ENCODE measurements at regions not wholly inside any gene's neighbourhood (a gene's known extent, or its start where the extent isn't known, plus 50 kb on each side); places are given as distances from the start of the nearest gene placed in this dataset.

DNA sequence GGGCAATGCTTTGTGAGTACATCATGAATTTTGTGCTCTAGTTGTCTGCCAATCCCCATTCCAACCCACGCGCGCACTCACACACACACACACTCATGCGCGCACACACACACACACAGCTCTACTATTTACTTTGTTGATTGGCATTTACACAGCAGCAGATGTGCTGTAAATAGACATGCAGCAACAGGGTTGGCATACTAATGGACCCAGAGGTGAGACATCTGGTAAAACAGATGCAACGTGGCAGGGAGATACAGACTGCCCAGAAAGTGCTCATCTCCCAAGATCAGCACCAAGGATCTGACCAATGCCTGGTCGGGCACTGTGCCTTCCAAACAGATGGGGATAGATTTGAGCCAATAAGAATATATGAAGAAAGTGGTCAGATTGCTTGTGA, 873.0 kb downstream of the SORCS3 start:
- CTCF ChIA-PET (ENCODE audit: partially characterized antibody) = interaction anchor here (0.7 kb wide), 1 partner anchor 120 kb away, joined by 3 read pairs; no protein-coding TSS in a partner anchor

More for the DNA sequence above, 873.0 kb downstream of the SORCS3 start:
- Histone ChIP-seq H3K9me3 (ENCODE audit: insufficient read depth in 2 of 2, low read depth in 1 of 2, low read length in 1 of 2) (no peaks in the 10 kb centered on the region), H2AK5ac (ENCODE audit: low read depth, low read length) (no peak overlapping the region), H3K56ac (replicated peaks; ENCODE audit: insufficient read length, low read depth, low read length) (no peak overlapping the region), H4K5ac (ENCODE audit: insufficient read length, low read depth, low read length) (no peak overlapping the region), H2BK120ac (replicated peaks; ENCODE audit: low read depth, low read length) (no peak overlapping the region), H4K91ac (replicated peaks; ENCODE audit: insufficient read length, low read length) (no peak overlapping the region), H3K4ac (replicated peaks; ENCODE audit: insufficient read length, low read depth, low read length) (no peak overlapping the region), H3K18ac (ENCODE audit: extremely low read depth, low read length) (no peak overlapping the region), H4K8ac (ENCODE audit: extremely low read depth, insufficient read depth, low read length) (no peak overlapping the region), H2AFZ (ENCODE audit: low read length) (no peak overlapping the region), H3K4me2 (ENCODE audit: insufficient read depth in 1 of 2, low read depth in 2 of 2, low read length in 2 of 2) (no peak overlapping the region), H3K23me2 (ENCODE audit: low read depth, low read length) (no peaks in the 10 kb centered on the region), H3K27ac (ENCODE audit: low read depth, low read length) (no peak overlapping the region), H3K36me3 (ENCODE audit: control insufficient read depth in 2 of 4, insufficient read depth in 4 of 4, low read length in 3 of 4) (no peaks in the 10 kb centered on the region; a peak in 1 of 8 replicates), H2BK12ac (ENCODE audit: low read depth, low read length) (no peak overlapping the region), H2BK5ac (ENCODE audit: low read depth, low read length) (no peak overlapping the region), H3K79me1 (ENCODE audit: low read depth, low read length) (no peaks in the 10 kb centered on the region), H3K4me1 (replicated peaks in 1 of 4; ENCODE audit: control insufficient read depth in 3 of 4, insufficient read depth in 4 of 4, low read length in 3 of 4) (no peaks in the 10 kb centered on the region), H3K9ac (replicated peaks in 1 of 4; ENCODE audit: extremely low read depth in 1 of 4, low read depth in 3 of 4, low read length in 3 of 4) (no peak overlapping the region), H3K27me3 (replicated peaks in 1 of 4; ENCODE audit: control insufficient read depth in 3 of 4, extremely low read depth in 1 of 4, insufficient read depth in 3 of 4, low read length in 3 of 4) (peaks cover 0 to 1% (median 0%) of the 10 kb centered on the region in 4 experiments; a peak in 1 of 7 replicates), H4K20me1 (replicated peaks in 1 of 2; ENCODE audit: control insufficient read depth in 1 of 2, insufficient read depth in 2 of 2, low read length in 2 of 2) (no peaks in the 10 kb centered on the region), H3K79me2 (ENCODE audit: control insufficient read depth in 1 of 2, insufficient read depth in 2 of 2, low read length in 2 of 2) (no peaks in the 10 kb centered on the region), H3K14ac (ENCODE audit: insufficient read length) (no peak overlapping the region), H3K23ac (ENCODE audit: insufficient read length) (no peak overlapping the region), H3K4me3 (ENCODE audit: extremely low read depth in 1 of 4, insufficient read depth in 2 of 4, low read depth in 3 of 4, low read length in 4 of 4) (no peak overlapping the region), H2BK15ac (ENCODE audit: low read length) (no peak overlapping the region), H2BK20ac (ENCODE audit: low read length) (no peak overlapping the region)
- FAIRE-seq = no peak
- POLR2A ChIA-PET (ENCODE audit: partially characterized antibody) = no interaction called here
- TF ChIP-seq CHD2 (IDR thresholded peaks at IDR 0.05; ENCODE audit: low read length) = no peak
- TF ChIP-seq BRCA1 (IDR thresholded peaks at IDR 0.05; ENCODE audit: low read depth, low read length) = no peak
- TF ChIP-seq, protein P1, sequence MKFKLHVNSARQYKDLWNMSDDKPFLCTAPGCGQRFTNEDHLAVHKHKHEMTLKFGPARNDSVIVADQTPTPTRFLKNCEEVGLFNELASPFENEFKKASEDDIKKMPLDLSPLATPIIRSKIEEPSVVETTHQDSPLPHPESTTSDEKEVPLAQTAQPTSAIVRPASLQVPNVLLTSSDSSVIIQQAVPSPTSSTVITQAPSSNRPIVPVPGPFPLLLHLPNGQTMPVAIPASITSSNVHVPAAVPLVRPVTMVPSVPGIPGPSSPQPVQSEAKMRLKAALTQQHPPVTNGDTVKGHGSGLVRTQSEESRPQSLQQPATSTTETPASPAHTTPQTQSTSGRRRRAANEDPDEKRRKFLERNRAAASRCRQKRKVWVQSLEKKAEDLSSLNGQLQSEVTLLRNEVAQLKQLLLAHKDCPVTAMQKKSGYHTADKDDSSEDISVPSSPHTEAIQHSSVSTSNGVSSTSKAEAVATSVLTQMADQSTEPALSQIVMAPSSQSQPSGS (IDR thresholded peaks at IDR 0.05; ENCODE audit: low read length) = no peak
- no peak for TF ChIP-seq GABPA (IDR thresholded peaks at IDR 0.05; ENCODE audit: borderline replicate concordance, insufficient read depth, low read length)
- TF ChIP-seq ASH2L (IDR thresholded peaks at IDR 0.05; ENCODE audit: low read length) = no peak
- no peak for TF ChIP-seq CREB1 (IDR thresholded peaks at IDR 0.05)
- no peak for DNase-seq (ENCODE audit: low read depth in 1 of 2, low spot score in 2 of 2)
- WGBS, 2 experiments (ENCODE audit: extremely low coverage in 1 of 2, insufficient coverage in 1 of 2, insufficient read length in 1 of 2, insufficient replicate concordance in 2 of 2, low coverage in 1 of 2, low lambda C conversion rate in 2 of 2, missing lambda C conversion rate in 1 of 2) = 96% methylated on average over 7 of the region's 7 CpGs; no CpG with 5 or more reads in 1 of the 2 experiments
